HG03280 (cell line): ENCODE measurements at regions not wholly inside any gene's neighbourhood (a gene's known extent, or its start where the extent isn't known, plus 50 kb on each side); places are given as distances from the start of the nearest gene placed in this dataset.

Experiments
- ATAC-seq: cut with Tn5 transposase; IDR thresholded peaks from one replicate; pipeline ENCODE4 v1.9.1; 2021; ENCODE audit warnings: mild to moderate bottlenecking, moderate library complexity; ENCODE audit not compliant: unreplicated experiment

- no peak for ATAC-seq
Observed at GRCh38 chr1:105684714-105685113, 1371.8 kb upstream of the PRMT6 start.

- ATAC-seq = no peak
Observed at GRCh38 chr1:105686026-105686425, 1370.4 kb upstream of the PRMT6 start.

GRCh38 chr1:105686874-105687690 is 1369.4 kb upstream of the PRMT6 start:
- no peak for ATAC-seq

- ATAC-seq = no peak
Observed at GRCh38 chr1:105700723-105701122, 1355.8 kb upstream of the PRMT6 start.

GRCh38 chr1:105724286-105724685 is 1332.2 kb upstream of the PRMT6 start:
- ATAC-seq = no peak

GRCh38 chr1:105730701-105731100 is 1325.8 kb upstream of the PRMT6 start:
- no peak for ATAC-seq

- no peak for ATAC-seq
Observed at GRCh38 chr1:105736349-105736748, 1320.1 kb upstream of the PRMT6 start.

- no peak for ATAC-seq
Observed at GRCh38 chr1:105779727-105780126, 1276.7 kb upstream of the PRMT6 start.

GRCh38 chr1:105785021-105785420 is 1271.5 kb upstream of the PRMT6 start:
- no peak for ATAC-seq

GRCh38 chr1:105793536-105794146 is 1262.8 kb upstream of the PRMT6 start:
- ATAC-seq = no peak

GRCh38 chr1:105795741-105796140 is 1260.7 kb upstream of the PRMT6 start:
- no peak for ATAC-seq

- ATAC-seq = no peak
Observed at GRCh38 chr1:105830571-105831146, 1225.8 kb upstream of the PRMT6 start.

GRCh38 chr1:105838071-105838470 is 1218.4 kb upstream of the PRMT6 start:
- ATAC-seq = no peak

GRCh38 chr1:105865546-105865945 is 1190.9 kb upstream of the PRMT6 start:
- no peak for ATAC-seq

- no peak for ATAC-seq
Observed at GRCh38 chr1:105872817-105873216, 1183.7 kb upstream of the PRMT6 start.

- no peak for ATAC-seq
Observed at GRCh38 chr1:105874621-105875020, 1181.9 kb upstream of the PRMT6 start.

GRCh38 chr1:105886309-105886708 is 1170.2 kb upstream of the PRMT6 start:
- ATAC-seq = no peak

GRCh38 chr1:105891308-105891707 is 1165.2 kb upstream of the PRMT6 start:
- no peak for ATAC-seq

- ATAC-seq = no peak
Observed at GRCh38 chr1:105894006-105894405, 1162.5 kb upstream of the PRMT6 start.

- ATAC-seq = no peak
Observed at GRCh38 chr1:105909811-105910210, 1146.7 kb upstream of the PRMT6 start.

- no peak for ATAC-seq
Observed at GRCh38 chr1:105914403-105914802, 1142.1 kb upstream of the PRMT6 start.

- ATAC-seq = no peak
Observed at GRCh38 chr1:105934806-105935205, 1121.7 kb upstream of the PRMT6 start.
